ENCODE measurements at regions not wholly inside any gene's neighbourhood (a gene's known extent, or its start where the extent isn't known, plus 50 kb on each side); places are given as distances from the start of the nearest gene placed in this dataset.

- DNase-seq: no peak
Observed at GRCh38 chrX:109312757-109313156, 169.1 kb downstream of the GUCY2F start.

DNA sequence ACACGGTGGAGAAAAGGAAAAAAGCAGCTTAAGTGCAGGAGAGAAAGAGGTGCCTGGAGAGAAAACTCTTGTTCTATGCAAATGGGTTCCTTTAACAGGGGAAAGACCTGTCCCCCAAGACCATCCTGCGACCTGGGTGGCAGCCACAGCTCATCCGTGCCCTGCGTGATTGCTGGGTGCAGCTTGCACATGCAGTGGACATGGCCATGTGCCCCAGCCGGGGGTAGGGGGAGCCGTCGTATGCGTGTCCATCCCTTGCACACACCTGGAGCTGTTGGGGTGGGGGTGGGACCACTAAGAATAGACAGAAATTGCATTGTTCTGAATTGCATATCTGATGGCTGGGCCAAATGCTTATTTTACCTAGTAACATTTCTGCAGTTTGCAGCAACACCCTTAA lies 171.9 kb downstream of the GUCY2F start:
- no peak for DNase-seq

DNA sequence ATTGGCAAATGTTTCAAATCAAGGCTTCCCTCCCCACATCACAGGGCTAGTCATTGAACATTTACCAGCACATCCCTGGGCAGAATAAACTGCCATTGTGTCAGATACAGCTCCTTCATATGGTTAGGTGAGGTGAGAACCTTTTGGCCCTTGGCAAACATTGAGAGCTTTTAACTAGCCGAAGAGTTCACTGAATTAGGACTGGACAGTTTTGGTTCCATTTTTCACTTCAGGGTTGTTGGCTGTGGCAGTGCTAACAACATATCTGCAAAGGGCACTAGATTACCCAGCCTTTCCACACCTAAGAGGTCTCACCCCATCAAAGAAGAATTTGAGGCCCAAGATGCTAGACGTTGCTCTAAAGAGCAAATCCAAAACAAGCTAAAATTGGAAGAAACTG lies 180.7 kb downstream of the GUCY2F start:
- no peak for DNase-seq

DNA sequence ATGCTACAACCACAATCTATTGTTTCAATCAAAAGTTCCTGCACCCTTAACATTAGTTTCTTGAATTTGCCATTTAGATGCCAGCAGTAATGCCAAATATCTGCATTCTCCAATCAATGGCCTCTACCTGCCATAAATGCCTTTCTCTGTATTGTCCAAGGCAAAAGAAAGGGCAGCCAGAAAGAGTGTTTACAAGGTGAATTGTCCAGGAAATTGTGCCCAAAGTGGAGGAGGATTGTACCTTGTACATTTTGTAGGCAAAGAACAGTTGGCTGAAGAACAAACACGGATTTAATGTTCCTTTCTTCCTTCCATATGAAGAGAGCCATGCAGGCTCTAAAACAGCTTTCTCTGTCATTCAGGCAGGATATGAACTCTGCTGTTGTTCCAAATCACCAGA lies 181.5 kb downstream of the GUCY2F start:
- DNase-seq: no peak

- DNase-seq: no peak
Observed at GRCh38 chrX:109299091-109299490, 182.8 kb downstream of the GUCY2F start.

DNA sequence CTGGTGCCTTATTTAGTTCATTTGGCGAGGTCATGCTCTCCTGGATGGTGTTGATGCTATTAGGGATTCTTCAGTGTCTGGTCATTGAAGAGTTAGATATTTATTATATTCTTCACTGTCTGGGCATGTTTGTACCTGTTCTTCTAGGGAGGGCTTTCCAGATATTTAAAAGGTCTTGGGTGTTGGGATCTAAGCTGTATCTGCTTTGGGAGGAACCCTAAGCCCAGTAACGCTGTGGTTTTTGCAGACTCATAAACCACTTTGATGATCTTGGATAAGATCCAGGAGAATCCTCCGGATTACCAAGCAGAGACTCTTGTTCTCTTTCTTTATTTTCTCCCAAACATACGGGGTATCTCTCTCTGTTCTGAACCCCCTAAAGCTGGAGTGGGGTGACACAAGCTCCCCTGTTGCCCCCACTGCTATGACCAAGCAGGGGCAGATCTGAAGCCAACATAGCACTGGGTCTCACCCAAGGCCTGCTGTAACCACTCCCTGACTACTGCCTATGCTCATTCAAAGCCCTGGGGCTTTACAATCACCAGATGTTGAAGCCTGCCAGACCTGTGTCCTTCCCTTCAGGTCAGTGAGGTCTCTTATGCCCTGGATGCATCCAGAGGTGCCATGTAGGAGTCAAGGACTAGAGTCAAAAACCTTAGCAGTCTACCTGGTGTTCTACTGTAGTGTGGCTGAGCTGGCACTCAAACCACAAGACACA lies 187.6 kb downstream of the GUCY2F start:
- no peak for DNase-seq

DNA sequence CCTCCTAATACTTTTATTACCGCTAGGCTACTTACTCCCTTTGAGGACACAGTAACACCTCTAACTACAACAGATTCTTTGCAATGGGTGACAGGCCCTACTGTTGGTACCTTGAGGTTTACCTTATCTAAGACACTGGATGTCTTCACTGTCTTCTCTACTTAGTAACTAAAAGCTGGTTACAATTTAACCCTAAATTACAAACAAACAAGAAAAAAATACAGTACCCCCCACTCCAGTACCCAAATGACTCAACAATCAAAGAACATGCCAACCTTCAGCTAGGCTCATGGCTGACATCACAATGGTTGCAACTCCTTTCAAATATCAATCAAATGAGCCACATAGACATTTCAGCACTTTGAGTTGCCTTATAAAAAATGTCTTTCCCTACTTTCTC lies 198.0 kb downstream of the GUCY2F start:
- no peak for DNase-seq

DNA sequence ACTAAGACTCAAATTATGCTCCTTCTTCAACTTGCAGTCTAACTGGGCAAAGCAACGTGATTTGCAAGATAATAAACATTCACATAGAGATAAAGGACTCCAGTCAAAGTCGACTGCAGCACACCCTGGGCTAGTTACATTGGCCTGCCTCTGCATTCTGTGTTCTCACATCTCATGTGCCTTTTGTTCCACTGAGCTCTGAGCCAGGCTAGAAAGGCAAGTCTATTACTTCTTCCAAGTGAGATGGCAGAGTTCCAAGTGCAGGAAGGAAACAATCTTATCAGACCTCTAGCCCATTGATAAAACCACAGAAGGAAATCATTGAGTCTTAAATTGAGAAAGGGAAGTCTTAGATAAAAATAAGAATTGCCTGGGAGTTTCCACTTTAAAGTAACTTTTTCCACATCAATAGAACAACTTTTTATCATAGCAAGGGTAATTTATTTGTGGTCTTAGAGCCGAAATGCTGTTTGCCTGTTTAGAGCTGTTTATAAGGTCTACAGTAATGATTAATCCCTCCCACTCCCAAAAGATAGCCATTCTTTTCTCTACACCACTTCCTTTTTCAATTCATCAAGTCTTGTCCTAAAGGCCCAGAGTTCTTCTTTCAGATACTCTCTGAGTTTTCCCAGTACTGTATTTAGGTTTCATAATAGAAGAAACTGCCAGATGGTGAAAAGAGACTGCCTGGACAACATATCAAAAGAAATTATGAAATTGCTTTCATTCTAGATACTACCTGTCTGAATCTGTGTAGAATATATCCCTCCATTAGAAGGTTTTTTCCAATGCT lies 200.2 kb downstream of the GUCY2F start:
- DNase-seq: peak in 2 of 51 donors; percentile 0

DNA sequence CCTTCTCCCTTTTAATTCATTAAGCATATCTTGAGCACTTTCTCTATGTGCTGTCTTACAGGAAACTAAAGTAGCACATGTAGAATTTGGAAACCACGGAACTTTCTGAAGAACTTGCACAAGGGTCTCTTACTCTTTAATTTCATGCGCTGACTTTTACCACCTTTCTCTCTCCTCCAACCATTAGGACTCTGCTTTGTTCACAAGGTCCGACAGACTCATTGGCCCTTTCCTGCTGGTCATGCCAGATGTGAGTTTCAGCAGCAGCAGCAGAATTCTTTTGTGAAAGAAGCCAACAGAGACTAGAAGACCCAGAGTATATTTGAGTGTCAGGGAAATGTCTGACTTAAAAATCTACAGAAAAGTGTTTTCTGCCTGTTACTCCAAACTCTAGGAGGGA lies 207.1 kb downstream of the GUCY2F start:
- DNase-seq: no peak

- no peak for DNase-seq
Observed at GRCh38 chrX:109270580-109271484, 211.1 kb downstream of the GUCY2F start.

DNA sequence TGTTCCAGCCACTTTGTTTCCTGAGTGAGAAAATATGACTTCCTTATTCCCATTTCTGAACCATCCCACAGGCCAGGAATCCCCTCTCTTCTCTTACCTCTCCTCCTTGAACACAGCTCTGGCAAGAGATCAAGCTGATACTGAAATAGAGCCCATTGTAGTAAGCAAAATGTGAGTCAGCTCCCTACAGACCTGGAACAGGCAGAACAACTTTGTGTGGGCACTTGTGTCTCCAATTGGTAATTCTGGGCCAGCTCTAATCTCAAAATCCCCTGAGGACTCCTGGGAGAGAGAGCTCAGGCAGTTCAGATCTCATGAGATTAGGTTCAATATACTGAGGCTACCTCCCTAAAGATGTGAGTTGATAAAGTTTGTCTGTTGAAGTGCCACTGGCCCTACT lies 213.5 kb downstream of the GUCY2F start:
- no peak for DNase-seq

DNA sequence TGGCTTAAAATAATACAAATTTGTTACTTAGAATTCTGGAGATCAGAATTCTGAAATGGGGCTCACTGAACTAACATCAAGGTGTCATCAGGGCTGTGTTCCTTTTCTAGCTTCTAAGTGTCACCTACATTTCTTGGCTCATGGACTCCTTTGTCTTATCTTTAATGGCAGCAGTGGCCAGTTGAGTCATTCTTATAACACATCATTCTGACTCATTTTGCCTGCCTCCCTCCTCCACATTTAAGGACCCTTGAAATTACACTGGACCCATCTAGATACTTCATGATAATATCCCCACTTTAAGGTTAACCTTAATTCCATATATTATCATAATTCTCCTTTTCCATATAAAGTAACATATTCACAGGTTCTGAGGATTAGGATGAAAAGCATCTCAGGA lies 215.9 kb downstream of the GUCY2F start:
- DNase-seq: no peak

DNA sequence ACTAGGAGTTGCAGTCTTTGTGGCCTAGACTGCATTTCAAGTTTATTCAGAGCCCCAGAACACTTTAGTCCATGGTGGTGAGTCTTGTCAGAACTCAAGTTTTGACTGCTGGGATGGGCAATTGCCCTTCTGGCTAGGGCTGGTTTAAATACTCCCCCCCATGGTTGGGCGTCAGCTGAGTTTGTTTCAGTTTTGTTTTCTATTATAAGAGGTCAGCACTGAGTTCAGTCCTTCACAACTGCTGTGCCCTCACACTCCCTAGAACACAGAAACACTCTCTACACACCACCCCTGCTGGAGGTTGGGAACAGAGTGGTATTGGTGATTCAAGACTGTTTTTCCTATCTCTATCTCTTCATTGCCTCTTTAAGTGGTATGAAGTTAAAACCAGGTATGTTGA lies 217.0 kb downstream of the GUCY2F start:
- no peak for DNase-seq

DNA sequence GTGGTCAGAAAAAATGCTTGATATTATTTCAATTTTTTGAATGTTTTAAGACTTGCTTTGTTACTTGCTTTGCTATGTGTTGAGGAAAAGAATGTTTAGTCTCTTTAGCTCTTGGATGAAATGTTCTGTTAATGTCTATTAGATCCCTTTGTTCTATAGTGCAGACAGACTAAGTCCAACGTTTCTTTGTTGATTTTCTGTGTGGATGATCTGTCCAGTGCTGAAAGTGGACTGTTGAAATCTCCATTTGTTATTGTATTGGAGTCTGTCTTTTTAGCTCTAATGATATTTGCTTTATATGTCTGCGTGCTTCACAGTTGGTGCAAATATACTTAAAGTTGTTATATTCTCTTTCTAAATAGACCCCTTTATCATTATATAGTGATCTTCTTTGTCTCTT lies 220.6 kb downstream of the GUCY2F start:
- DNase-seq: no peak

GRCh38 chrX:109252789-109253188 lies 229.1 kb downstream of the GUCY2F start:
- no peak for DNase-seq

DNA sequence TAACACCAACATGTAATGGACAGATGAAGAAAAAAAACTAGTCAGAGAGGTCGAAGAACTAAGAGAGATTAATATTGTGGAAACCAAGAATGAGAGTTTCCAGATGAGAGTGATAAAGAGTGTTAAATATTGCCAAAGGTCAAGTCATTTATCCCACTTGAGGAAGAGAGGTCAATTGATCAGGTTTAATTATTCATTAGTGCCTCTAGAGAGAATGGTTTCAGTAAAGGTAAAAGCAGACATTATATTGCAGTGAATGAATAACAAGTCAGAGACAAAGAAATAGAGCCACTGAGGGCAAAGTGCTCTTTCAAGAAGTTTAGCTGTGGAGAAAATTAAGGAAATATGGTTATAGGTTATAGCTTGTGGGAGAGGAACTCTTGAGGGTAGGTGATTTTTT lies 263.1 kb downstream of the GUCY2F start:
- DNase-seq: no peak

GRCh38 chrX:109199726-109200125 lies 282.2 kb downstream of the GUCY2F start:
- no peak for DNase-seq

DNA sequence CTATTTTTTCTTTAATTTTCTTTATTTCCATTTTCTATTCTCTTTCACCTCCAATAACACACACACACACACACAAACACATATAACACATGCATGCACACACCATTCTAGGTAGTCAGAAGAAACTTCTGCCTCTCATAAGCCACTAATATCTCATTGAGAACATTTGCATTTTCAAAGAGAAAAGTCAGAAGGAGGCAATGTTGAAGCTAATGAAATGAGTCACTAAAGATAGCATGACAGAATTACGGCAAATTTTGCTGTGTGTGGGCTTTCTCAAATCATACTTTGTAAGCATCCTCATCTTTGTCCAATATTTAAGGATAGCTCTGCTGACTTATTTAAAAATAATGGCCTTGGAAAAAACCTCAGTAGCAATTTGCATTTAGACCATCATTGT lies 291.3 kb downstream of the GUCY2F start:
- no peak for DNase-seq

- DNase-seq: no peak
Observed at GRCh38 chrX:109187473-109188168, 294.3 kb downstream of the GUCY2F start.

DNA sequence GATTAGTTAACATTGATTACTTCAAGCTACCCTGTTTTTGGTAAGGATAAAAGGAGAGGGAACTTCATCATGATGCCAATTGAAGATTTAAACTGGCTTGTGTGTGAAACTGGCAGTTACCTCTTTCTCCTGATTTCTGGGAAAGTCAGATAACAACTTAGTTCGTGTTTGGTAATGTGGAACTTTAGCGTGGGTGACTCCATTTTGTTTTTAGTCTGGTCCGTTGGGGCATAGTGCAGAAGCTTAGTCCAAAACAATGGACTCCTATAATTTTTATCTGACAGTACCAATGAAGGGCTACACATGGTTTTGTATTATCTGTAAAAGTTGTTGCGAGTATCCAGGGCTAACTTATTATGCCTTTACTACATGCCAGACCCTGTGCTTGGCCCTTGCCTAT lies 294.9 kb downstream of the GUCY2F start:
- no peak for DNase-seq

DNA sequence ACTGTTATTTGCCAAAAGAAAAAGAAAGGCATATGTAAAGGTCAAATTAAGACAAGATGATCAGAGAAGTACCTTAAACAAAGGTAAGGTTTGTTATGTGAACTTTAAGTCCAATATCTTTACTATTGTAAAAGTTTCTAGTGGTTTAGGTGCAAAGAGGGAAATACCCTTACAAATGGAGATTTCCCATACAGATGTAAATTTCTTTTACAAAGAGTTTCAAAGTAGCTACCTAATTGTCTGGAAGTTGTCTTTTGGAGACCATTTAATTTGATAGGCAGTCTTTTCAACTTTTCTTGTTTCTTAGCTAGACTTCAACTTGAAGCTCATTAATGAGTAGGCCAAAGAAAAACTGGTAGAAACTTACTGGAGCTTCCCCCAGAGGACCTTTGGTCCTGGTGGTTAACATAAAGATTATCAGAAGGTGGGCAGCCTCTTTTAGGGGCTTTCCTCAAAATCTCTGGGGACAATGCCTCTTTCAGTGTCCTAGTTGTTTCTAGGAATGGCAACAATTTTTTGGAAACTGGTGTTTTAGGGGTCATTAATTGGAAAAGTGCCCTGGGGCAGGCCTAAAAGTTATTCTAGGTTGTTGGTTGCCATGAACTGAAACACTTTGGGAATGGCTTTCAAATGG lies 297.3 kb downstream of the GUCY2F start:
- no peak for DNase-seq

Measured in hypothalamus (tissue), 51 donors.